GM13976 (cell line): ENCODE measurements at regions not wholly inside any gene's neighbourhood (a gene's known extent, or its start where the extent isn't known, plus 50 kb on each side); places are given as distances from the start of the nearest gene placed in this dataset.

Source experiments
- DNase-seq: peaks from one replicate; pipeline ENCODE4 v3.0.0; 2012; ENCODE audit warnings: low spot score
- CTCF ChIP-seq: IDR thresholded peaks from 2 replicates; pipeline ENCODE4 v1.5.1; 2012; ENCODE audit warnings: borderline replicate concordance, mild to moderate bottlenecking; ENCODE audit not compliant: insufficient read depth; ENCODE audit errors: extremely low read depth, missing control alignments, control extremely low read depth
- in situ Hi-C: fragments of 300-500 bp; cut with MboI; formaldehyde crosslinking; loops from one replicate; pipeline ENCODE4 v1.12.0; 2022; ENCODE audit warnings: low sequenced_read_pairs, mixed read lengths, inconsistent platforms; ENCODE audit not compliant: unreplicated experiment

DNA sequence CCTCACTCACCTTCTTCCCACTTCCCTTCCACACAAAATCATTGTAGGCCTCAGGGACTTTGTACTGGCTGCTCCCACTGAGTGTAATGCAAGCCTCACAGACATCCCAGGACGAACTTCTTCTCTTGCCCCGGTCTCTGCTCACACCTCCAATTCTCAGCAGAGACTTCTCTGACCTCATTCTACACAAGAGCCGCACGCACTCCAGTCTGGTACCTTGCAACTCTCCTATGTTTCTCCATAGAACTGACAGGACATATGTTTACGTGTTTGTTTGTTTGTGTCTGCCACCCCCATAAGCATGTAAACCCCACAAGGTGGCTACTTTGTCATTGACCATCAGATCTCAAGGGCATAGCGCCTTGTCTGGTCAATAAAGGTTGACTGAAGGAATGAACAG lies 350.8 kb downstream of the AJAP1 start:
- in situ Hi-C loops, result no loop called here
- no peak for TF ChIP-seq CTCF
- DNase-seq, result no peak

DNA sequence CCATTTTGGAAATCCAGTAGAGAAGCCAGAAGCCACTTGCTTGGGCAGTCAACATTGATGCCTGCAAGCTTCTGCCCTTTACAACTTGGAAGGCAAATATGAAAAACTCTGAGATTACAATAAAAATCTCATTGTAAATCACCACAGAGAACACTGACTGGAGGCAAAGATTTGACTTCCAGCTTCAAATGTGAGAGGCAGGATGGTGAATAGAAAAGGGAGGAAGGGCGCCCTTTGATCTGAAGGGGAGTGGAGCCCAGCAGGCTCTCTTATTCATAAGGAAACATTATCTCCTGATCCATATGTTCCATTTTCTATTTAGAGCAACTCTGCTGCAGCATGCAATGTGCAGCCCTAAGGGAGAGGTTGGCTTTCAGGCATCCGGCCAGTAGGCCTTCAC lies 348.3 kb downstream of the AJAP1 start:
- DNase-seq, result no peak
- in situ Hi-C loops, result no loop called here
- no peak for TF ChIP-seq CTCF

DNA sequence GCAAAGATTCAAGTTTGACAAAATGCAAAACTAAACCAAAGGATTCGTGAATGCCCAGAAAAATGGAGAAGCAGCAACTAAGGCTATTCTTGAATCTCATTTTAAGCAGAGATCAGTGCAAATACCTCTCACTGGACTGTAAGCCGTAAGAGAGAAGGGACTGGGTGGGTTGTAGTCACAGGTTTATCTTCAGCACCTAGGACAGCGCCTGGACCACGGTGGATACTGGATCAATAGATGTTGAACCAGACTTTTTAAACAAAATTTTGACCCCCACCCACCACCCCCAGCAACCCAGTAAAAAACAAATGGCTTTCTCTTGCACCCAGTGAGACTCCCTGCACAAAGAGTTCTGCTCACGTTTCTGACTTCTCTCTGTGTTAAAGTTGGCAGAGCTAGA lies 347.1 kb downstream of the AJAP1 start:
- TF ChIP-seq CTCF, result no peak
- in situ Hi-C loops, result no loop called here
- no peak for DNase-seq

GRCh38 chr1:4986306-4986705 lies 331.9 kb downstream of the AJAP1 start:
- no peak for TF ChIP-seq CTCF
- no peak for DNase-seq
- in situ Hi-C loops, result no loop called here

GRCh38 chr1:4984841-4985240 lies 330.4 kb downstream of the AJAP1 start:
- no peak for DNase-seq
- in situ Hi-C loops, result no loop called here
- no peak for TF ChIP-seq CTCF

GRCh38 chr1:4980211-4980610 lies 325.8 kb downstream of the AJAP1 start:
- DNase-seq, result no peak
- TF ChIP-seq CTCF, result no peak
- in situ Hi-C loops, result no loop called here
